PC-3 (cell line): ENCODE measurements at regions not wholly inside any gene's neighbourhood (a gene's known extent, or its start where the extent isn't known, plus 50 kb on each side); places are given as distances from the start of the nearest gene placed in this dataset.

Experiments
- ATAC-seq: fragments of 200-7000 bp; cut with Tn5 transposase; 2 replicates; pipeline ENCODE4 v1.9.1; 2020; ENCODE audit warnings: mild to moderate bottlenecking, moderate library complexity
- BruUV-seq: library from RNA; stranded (reverse); fragments of 400-500 nt; replicated peaks from 2 replicates; lab custom pipeline; 2021; lab: Mats Ljungman, UMichigan
- CTCF ChIA-PET: fragments of 300-600 bp; sonication (Branson Sonifier 250); formaldehyde crosslinking; loops from one replicate; lab custom pipeline; 2022; ENCODE audit warnings: antibody characterized with exemption; lab: Charles Lee
- POLR2A ChIA-PET: fragments of 300-600 bp; sonication (Branson Sonifier 250); formaldehyde crosslinking; loops from one replicate; lab custom pipeline; 2022; ENCODE audit warnings: antibody characterized with exemption; ENCODE audit not compliant: unreplicated experiment; lab: Charles Lee
- DNase-seq: peaks from one replicate; pipeline ENCODE4 v3.0.0-alpha.2; 2015
- H2AFZ ChIP-seq: fragments of 300-600 bp; sonication (generic); 2 replicates; pipeline ENCODE4 v1.6.0; 2016; ENCODE audit warnings: antibody characterized with exemption, low read length
- H3F3A ChIP-seq: fragments of 300-600 bp; sonication (generic); one replicate; pipeline ENCODE4 v1.6.0; 2017; ENCODE audit warnings: antibody characterized with exemption, low read length, control low read depth, mild to moderate bottlenecking; ENCODE audit not compliant: unreplicated experiment
- H3K27ac ChIP-seq: fragments of 300-600 bp; sonication (generic); 2 replicates; pipeline ENCODE4 v1.5.1; 2016; ENCODE audit warnings: mild to moderate bottlenecking, low read length
- H3K27me3 ChIP-seq: fragments of 300-600 bp; sonication (generic); 2 replicates; pipeline ENCODE4 v1.6.1; 2016; ENCODE audit warnings: low read length, mixed read lengths
- H3K36me3 ChIP-seq: fragments of 300-600 bp; sonication (generic); 2 replicates; pipeline ENCODE4 v1.6.1; 2016; ENCODE audit warnings: low read depth, mixed run types, low read length, mixed read lengths
- H3K4me1 ChIP-seq: fragments of 300-600 bp; sonication (generic); 2 replicates; pipeline ENCODE4 v1.5.1; 2016; ENCODE audit warnings: low read length; ENCODE audit not compliant: insufficient read depth
- H3K4me2 ChIP-seq: fragments of 300-600 bp; sonication (generic); 2 replicates; pipeline ENCODE4 v1.6.0; 2016; ENCODE audit warnings: low read length
- H3K4me3 ChIP-seq: fragments of 300-600 bp; sonication (generic); 2 replicates; pipeline ENCODE4 v1.5.1; 2016; ENCODE audit warnings: mild to moderate bottlenecking, low read length, mixed read lengths
- H3K79me2 ChIP-seq: fragments of 300-600 bp; sonication (generic); 2 replicates; pipeline ENCODE4 v1.6.1; 2017; ENCODE audit warnings: low read length, mixed read lengths
- H3K9ac ChIP-seq: fragments of 300-600 bp; sonication (generic); 2 replicates; pipeline ENCODE4 v1.6.0; 2016; ENCODE audit warnings: mild to moderate bottlenecking, low read length
- H3K9me2 ChIP-seq: fragments of 300-600 bp; sonication (generic); replicated peaks from 2 replicates; pipeline ENCODE4 v1.6.1; 2016; ENCODE audit warnings: mixed run types, low read length, mixed read lengths
- H3K9me3 ChIP-seq: fragments of 300-600 bp; sonication (generic); 2 replicates; pipeline ENCODE4 v1.6.1; 2016; ENCODE audit warnings: low read length, mixed read lengths
- H4K20me1 ChIP-seq: fragments of 300-600 bp; sonication (generic); 2 replicates; pipeline ENCODE4 v1.6.1; 2016; ENCODE audit warnings: low read length, mixed read lengths
- EZH2 ChIP-seq: fragments of 300-600 bp; sonication (generic); IDR thresholded peaks from one replicate; pipeline ENCODE4 v1.6.1; 2017; ENCODE audit warnings: antibody characterized with exemption, mild to moderate bottlenecking, low read length; ENCODE audit not compliant: unreplicated experiment
- EZH2phosphoT487 ChIP-seq: fragments of 300-600 bp; sonication (generic); IDR thresholded peaks from 2 replicates; pipeline ENCODE4 v1.6.1; 2018; ENCODE audit warnings: mild to moderate bottlenecking, antibody characterized with exemption, low read length, borderline replicate concordance
- intact Hi-C: fragments of 100-400 bp; cut with micrococcal nuclease; formaldehyde crosslinking; loops from 2 replicates; pipeline ENCODE4 v1.9.0; 2023
- TF ChIP-seq, protein P1 (sequence below): fragments of 300-600 bp; sonication (generic); conservative IDR thresholded peaks from 2 replicates; pipeline ENCODE4 v1.5.1; 2017; ENCODE audit warnings: antibody characterized with exemption, low read depth, mild to moderate bottlenecking, low read length

DNA sequence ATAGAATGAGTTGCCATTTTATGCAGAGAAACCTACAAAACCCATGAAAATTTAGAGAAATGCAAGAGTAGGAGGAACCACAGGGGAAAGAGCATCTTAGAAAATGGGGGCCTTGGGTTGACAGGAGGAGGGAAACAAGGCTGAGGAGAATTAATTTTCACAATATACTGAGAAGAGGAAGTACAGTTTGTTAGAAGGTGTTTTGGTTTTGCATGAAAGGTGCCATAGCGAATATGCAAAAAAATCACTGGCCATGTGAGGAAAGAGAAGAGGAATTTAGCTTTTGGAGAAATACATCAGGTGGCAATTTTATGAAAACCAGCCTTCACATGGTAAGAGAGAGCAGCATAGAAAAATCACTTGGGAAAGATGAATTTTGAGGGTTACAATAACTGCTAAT is 413.9 kb upstream of the C2CD4B start:
- Histone ChIP-seq H3K27ac (no peak overlapping the region), H3K36me3 (no peaks in the 10 kb centered on the region), H3F3A (no peaks in the 10 kb centered on the region), H3K79me2 (no peaks in the 10 kb centered on the region), H4K20me1 (no peaks in the 10 kb centered on the region), H3K9me2 (no peaks in the 10 kb centered on the region), H3K4me2 (no peak overlapping the region), H3K4me3 (no peak overlapping the region), H3K9ac (no peak overlapping the region), H3K9me3 (no peaks in the 10 kb centered on the region), H2AFZ (no peak overlapping the region), H3K27me3 (no peaks in the 10 kb centered on the region), H3K4me1 (no peaks in the 10 kb centered on the region)
- no peak for TF ChIP-seq EZH2phosphoT487
- TF ChIP-seq, protein P1, sequence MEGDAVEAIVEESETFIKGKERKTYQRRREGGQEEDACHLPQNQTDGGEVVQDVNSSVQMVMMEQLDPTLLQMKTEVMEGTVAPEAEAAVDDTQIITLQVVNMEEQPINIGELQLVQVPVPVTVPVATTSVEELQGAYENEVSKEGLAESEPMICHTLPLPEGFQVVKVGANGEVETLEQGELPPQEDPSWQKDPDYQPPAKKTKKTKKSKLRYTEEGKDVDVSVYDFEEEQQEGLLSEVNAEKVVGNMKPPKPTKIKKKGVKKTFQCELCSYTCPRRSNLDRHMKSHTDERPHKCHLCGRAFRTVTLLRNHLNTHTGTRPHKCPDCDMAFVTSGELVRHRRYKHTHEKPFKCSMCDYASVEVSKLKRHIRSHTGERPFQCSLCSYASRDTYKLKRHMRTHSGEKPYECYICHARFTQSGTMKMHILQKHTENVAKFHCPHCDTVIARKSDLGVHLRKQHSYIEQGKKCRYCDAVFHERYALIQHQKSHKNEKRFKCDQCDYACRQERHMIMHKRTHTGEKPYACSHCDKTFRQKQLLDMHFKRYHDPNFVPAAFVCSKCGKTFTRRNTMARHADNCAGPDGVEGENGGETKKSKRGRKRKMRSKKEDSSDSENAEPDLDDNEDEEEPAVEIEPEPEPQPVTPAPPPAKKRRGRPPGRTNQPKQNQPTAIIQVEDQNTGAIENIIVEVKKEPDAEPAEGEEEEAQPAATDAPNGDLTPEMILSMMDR: no peak
- BruUV-seq: no TSS peak
- POLR2A ChIA-PET: no interaction called here
- ATAC-seq: no peak
- intact Hi-C loops: no loop called here
- DNase-seq: no peak
- CTCF ChIA-PET: no interaction called here

DNA sequence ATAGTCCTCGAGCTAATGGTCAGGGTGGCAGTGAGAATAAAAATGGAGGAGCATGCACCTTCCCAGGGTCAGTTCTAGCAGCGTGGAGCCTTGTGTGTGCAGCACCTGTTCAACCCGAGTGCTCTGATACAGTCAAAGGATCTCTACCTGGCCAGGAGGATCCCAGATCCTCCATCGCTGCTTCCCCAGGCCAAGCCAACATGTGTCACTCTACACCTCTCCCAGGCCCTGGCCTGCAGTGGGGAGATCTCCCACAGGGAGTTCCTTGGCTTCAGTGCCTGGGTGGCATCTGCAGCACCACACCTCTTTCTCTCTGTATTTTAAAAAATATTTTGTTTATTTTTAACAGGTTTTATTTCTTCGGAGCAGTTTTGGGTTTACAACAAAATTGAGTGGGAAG is 414.8 kb upstream of the C2CD4B start:
- ChIA-PET POLR2A (no interaction called here), CTCF (no interaction called here)
- Histone ChIP-seq H3K4me3 (no peak overlapping the region), H3K4me1 (no peaks in the 10 kb centered on the region; the same call in 1 of the 2 replicates), H3K27ac (no peak overlapping the region), H3K79me2 (no peaks in the 10 kb centered on the region), H3K27me3 (no peaks in the 10 kb centered on the region), H3F3A (no peaks in the 10 kb centered on the region), H3K9ac (no peak overlapping the region), H4K20me1 (no peaks in the 10 kb centered on the region), H3K4me2 (no peak overlapping the region), H3K36me3 (no peaks in the 10 kb centered on the region), H2AFZ (no peak overlapping the region), H3K9me2 (no peaks in the 10 kb centered on the region), H3K9me3 (no peaks in the 10 kb centered on the region)
- DNase-seq (no peak), ATAC-seq (no peak)
- BruUV-seq: no TSS peak
- intact Hi-C loops: no loop called here
- TF ChIP-seq, protein P1: no peak
- TF ChIP-seq EZH2phosphoT487 (no peak), EZH2 (no peak)

DNA sequence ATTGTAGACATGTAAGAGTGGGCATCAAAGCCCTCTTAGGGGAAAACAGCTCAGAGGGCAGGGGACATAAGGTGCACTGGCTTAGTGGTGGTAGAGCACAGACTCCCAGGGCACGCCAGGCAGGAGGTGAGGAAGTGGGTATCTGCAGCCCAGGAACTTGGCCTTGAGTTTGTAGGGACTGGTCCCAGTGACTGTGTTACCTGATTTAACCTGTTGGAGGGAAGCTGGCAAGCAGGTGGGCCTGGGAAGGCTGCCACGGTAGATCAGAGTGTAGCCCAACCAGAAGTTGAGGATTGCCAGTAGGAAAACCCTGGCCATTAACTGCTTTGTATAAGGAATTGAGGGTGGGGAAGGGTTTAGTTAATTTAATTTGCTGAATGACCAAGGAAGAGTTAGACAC is 417.5 kb upstream of the C2CD4B start:
- Histone ChIP-seq H3K4me3 (no peak overlapping the region), H3K27ac (no peak overlapping the region), H3K9ac (no peak overlapping the region), H3K27me3 (no peaks in the 10 kb centered on the region), H4K20me1 (no peaks in the 10 kb centered on the region), H3K9me3 (no peaks in the 10 kb centered on the region), H3K9me2 (no peaks in the 10 kb centered on the region), H3K4me2 (no peak overlapping the region), H3K79me2 (no peaks in the 10 kb centered on the region), H3F3A (no peaks in the 10 kb centered on the region), H3K36me3 (no peaks in the 10 kb centered on the region), H2AFZ (no peak overlapping the region), H3K4me1 (no peaks in the 10 kb centered on the region; the same call in 1 of the 2 replicates)
- no peak for DNase-seq
- TF ChIP-seq, protein P1: no peak
- no peak for TF ChIP-seq EZH2
- no peak for TF ChIP-seq EZH2phosphoT487
- no TSS peak for BruUV-seq
- CTCF ChIA-PET: no interaction called here
- ATAC-seq: no peak
- POLR2A ChIA-PET: no interaction called here
- intact Hi-C loops: no loop called here
